ENCODE measurements at regions not wholly inside any gene's neighbourhood (a gene's known extent, or its start where the extent isn't known, plus 50 kb on each side); places are given as distances from the start of the nearest gene placed in this dataset.

- TF ChIP-seq CTCF (conservative IDR thresholded peaks at IDR 0.05; ENCODE audit: low read length), result no peak
- no peak for TF ChIP-seq EZH2phosphoT487 (IDR thresholded peaks at IDR 0.05; ENCODE audit: borderline replicate concordance)
Observed at GRCh38 chr20:58103517-58103904, 124.9 kb downstream of the ANKRD60 start.
